GM21367 (cell line): ENCODE measurements at regions not wholly inside any gene's neighbourhood (a gene's known extent, or its start where the extent isn't known, plus 50 kb on each side); places are given as distances from the start of the nearest gene placed in this dataset.
"Not testable (repeated sequence)": the region's sequence is repeated elsewhere in the genome, so short reads cannot be mapped to it uniquely, and the experiment has no call there.

Experiments used
- ATAC-seq: cut with Tn5 transposase; IDR thresholded peaks from one replicate; pipeline ENCODE4 v1.9.1; 2021; ENCODE audit not compliant: unreplicated experiment

- no peak for ATAC-seq
Observed at GRCh38 chr2:57479981-57480380, 566.6 kb upstream of the VRK2 start.

- ATAC-seq = no peak
Observed at GRCh38 chr2:57488061-57488460, 558.5 kb upstream of the VRK2 start.

- no peak for ATAC-seq
Observed at GRCh38 chr2:57490741-57491140, 555.9 kb upstream of the VRK2 start.

GRCh38 chr2:57491213-57491612 is 555.4 kb upstream of the VRK2 start:
- no peak for ATAC-seq

GRCh38 chr2:57493966-57494365 is 552.6 kb upstream of the VRK2 start:
- not testable (repeated sequence) for ATAC-seq

GRCh38 chr2:57497489-57498096 is 549.0 kb upstream of the VRK2 start:
- ATAC-seq = peak; percentile 92

- ATAC-seq = no peak
Observed at GRCh38 chr2:57504787-57505186, 541.8 kb upstream of the VRK2 start.

GRCh38 chr2:57509189-57509588 is 537.4 kb upstream of the VRK2 start:
- ATAC-seq = no peak

GRCh38 chr2:57510704-57511103 is 535.9 kb upstream of the VRK2 start:
- ATAC-seq = no peak

GRCh38 chr2:57515366-57515765 is 531.2 kb upstream of the VRK2 start:
- no peak for ATAC-seq

- ATAC-seq = peak; percentile 90
Observed at GRCh38 chr2:57516698-57517340, 529.8 kb upstream of the VRK2 start.

GRCh38 chr2:57523304-57523703 is 523.3 kb upstream of the VRK2 start:
- no peak for ATAC-seq

- ATAC-seq = no peak
Observed at GRCh38 chr2:57527685-57528084, 518.9 kb upstream of the VRK2 start.

- ATAC-seq = no peak
Observed at GRCh38 chr2:57528499-57528898, 518.1 kb upstream of the VRK2 start.

GRCh38 chr2:57534358-57534757 is 512.2 kb upstream of the VRK2 start:
- ATAC-seq = no peak

- ATAC-seq = peak; percentile 54
Observed at GRCh38 chr2:57536535-57537231, 509.9 kb upstream of the VRK2 start.

GRCh38 chr2:57539761-57540160 is 506.8 kb upstream of the VRK2 start:
- ATAC-seq = no peak

- ATAC-seq = no peak
Observed at GRCh38 chr2:57542081-57542480, 504.5 kb upstream of the VRK2 start.

GRCh38 chr2:57543211-57543610 is 503.4 kb upstream of the VRK2 start:
- ATAC-seq = no peak

- ATAC-seq = no peak
Observed at GRCh38 chr2:57544624-57545023, 502.0 kb upstream of the VRK2 start.

- no peak for ATAC-seq
Observed at GRCh38 chr2:57546478-57546877, 500.1 kb upstream of the VRK2 start.

GRCh38 chr2:57549642-57550102 is 496.9 kb upstream of the VRK2 start:
- ATAC-seq = peak; percentile 76
